Kidney glomerular epithelial cell (primary cell): ENCODE measurements at regions not wholly inside any gene's neighbourhood (a gene's known extent, or its start where the extent isn't known, plus 50 kb on each side); places are given as distances from the start of the nearest gene placed in this dataset.
"Not testable (repeated sequence)": the region's sequence is repeated elsewhere in the genome, so short reads cannot be mapped to it uniquely, and the experiment has no call there.

ENCODE experiments used
- DNase-seq: peaks from one replicate; lab custom pipeline; 2025; lab: John Stamatoyannopoulos, UW

GRCh38 chr1:242813490-242814091 is 289.1 kb upstream of the PLD5 start:
- DNase-seq = no peak

DNA sequence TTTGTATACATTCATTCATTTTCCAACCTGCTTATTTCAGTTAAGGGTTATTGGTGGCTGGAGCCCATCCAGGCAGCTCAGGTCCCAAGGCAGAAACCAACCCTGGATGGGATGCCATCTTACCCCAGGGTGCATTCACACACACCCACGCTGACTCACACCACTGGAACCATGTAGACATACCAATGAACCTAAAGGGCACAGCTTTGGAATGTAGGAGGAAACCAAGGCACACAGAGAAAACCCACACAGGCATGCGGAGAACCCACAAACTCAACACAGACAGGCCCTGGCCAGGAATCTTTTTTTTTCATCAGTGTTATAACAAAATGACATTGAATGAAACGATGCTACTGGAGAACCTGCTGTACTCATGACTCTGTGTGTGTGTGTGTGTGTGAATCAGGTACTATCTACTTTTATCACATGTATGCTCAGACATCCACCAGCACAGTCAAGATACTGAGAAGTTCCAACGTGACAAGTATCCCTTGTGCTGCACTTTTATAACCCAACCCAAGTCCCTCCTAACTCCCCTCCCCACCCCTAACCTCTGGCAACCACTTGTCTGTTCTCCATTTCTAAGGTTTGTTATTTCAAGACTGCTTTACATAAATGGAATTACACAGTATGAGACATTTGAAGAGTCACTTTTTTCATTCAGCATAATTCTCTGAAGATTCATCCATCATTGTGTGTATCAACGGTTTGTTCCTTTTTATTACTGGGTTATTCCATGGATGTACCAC is 286.8 kb upstream of the PLD5 start:
- DNase-seq = no peak

GRCh38 chr1:242806324-242806723 is 281.8 kb upstream of the PLD5 start:
- no peak for DNase-seq

- DNase-seq = not testable (repeated sequence)
These were observed 280.9 kb upstream of the PLD5 start for GRCh38 chr1:242805360-242805759.

GRCh38 chr1:242802973-242803372 is 278.5 kb upstream of the PLD5 start:
- no peak for DNase-seq

- no peak for DNase-seq
These were observed 276.0 kb upstream of the PLD5 start for GRCh38 chr1:242800521-242800920.

DNA sequence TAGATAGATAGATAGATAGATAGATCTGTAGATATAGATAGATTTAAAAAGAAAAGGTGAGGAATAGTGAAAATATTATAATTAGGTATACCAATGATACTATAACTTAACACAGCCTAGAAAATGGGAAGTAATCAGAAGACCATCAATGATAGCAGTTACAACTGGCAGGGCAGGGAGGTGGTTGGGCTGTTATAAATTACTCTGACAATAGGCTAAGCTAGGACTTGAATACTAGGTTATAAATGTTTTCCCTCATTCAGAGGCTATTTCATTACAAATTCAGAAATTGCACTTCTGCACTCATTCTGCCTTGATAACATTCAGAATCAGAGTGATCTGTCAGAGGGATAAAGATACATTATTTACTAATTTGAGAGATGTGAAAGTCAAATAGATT is 273.4 kb upstream of the PLD5 start:
- DNase-seq = no peak

DNA sequence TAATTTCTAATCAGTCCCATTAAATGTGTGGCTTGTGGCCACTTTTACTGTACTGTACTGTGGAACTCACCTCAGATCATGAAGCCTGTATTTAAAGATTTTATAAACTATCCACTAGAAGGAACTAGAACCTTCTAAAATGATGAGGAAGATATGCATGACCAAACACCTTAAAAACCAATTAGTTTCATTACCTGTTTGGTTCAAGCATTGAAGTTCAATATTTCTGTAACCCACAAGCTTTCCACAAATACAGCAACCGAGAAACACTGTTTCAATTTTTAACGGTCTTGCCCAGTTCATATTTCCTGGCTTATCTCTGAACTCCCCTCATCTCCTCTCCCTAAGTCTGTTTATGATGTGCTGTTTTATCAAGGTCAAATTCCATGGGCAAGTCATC is 264.3 kb upstream of the PLD5 start:
- no peak for DNase-seq

GRCh38 chr1:242787968-242788367 is 263.5 kb upstream of the PLD5 start:
- DNase-seq = no peak

DNA sequence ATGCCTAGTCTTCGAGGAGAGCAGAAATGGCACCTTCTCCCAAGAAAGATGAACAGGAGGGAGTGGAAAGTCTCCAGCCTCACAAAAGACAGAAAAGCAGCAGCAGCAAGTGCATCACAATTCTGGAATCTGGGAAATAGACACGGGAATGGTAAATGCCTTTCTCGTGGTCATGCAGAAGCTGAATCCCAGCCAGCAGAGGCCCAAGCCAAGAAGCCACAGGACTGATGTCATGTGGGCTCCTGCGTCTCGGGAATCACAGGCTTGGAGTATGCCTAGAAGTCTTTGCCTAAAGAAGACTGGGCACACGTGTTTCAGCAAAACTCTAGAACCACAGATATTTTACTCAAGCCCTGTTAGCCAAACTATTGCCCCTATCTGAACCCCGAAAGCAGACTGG is 260.3 kb upstream of the PLD5 start:
- DNase-seq = no peak

DNA sequence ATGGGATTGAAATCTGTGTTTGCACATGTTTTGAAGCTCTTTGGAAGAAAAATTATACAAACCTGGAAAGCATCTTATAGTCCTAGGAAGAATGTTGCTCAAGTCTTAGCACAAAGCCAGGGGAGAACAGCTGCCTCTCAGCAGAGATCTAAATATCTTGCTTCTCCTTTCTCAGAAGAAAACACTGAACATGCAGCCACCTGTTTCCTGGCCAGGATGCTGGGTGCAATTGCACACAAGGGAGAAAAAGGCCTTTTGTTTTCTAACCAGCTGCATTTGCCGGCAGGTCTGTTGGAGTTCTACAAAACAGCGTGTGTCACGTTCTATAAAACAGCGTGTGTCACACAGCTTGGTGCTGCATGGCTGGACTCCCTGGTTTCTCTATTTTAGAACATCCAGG is 259.6 kb upstream of the PLD5 start:
- no peak for DNase-seq

GRCh38 chr1:242774256-242774655 is 249.8 kb upstream of the PLD5 start:
- DNase-seq = no peak

DNA sequence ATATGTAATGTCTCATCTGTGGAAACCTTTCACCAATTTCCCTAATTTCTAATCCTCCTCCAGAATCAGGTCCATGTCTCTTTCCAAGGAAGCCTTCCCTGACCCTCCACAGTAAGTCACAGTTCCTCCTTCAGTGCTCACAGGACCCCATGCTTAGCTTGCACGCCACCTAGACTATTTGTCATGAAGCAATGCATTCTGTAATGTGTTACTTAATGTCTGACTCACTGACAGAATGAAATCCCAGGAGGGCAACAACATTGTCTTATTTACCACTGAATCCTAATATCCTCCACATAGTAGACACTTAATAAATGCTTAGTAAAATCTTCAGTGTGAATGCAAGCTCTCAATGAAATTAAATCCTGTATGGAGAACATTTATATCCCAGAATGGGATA is 245.9 kb upstream of the PLD5 start:
- DNase-seq = no peak

DNA sequence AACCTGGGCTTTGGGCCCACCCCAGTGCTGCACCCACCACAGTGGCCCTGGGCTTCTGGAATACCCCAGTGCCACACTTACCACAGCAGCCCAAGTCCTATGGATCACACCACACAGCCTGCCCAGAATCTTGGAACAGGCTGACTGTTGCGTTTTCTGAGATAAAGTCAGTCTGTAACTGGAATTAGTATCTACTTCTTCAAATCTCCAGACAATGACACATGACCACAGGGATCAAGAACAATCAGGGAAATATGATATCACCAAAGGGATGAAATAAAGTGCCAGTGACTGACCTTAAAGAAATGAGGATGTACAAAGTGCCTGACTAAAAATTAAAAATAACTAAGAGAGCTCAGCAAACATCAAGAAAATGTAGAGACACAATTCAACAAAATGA is 239.7 kb upstream of the PLD5 start:
- DNase-seq = no peak

DNA sequence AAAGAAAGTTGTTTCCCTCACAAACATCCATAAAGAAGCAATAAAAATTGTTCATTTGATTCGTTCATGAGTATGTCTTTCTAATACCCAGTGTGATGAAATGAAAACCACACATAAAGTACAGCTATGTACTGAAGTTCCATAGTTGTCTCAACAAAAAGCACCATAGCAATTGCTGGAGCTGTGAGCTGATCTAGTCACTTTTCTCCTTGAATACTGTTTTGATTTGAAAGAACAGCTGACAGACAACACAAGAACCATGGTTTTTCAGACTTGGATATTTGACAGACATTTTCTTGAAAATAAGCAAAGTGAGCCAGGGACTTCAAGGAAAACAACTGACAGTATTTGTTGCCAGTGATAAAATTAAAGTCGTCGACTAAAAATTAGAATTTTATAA is 237.1 kb upstream of the PLD5 start:
- no peak for DNase-seq

DNA sequence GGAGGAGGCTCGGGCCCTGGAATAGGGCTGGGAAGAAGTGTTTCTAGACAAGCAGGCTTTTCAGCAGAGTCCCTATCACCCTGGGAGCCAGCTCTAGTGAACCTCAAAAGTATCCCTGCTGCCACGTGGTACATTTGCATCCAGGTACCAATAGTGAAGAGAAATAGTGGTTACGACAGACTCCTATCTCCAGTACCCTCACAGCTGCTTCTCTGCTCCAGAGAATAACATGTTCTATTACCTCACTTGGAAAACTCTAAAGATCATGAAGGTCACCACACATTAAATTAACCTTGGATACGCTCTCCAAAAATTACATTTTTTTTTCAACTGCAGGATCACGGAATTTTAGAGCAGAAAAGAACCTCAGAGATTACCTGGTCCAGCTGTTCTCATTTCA is 230.4 kb upstream of the PLD5 start:
- DNase-seq = no peak

GRCh38 chr1:242754125-242754524 is 229.6 kb upstream of the PLD5 start:
- no peak for DNase-seq

DNA sequence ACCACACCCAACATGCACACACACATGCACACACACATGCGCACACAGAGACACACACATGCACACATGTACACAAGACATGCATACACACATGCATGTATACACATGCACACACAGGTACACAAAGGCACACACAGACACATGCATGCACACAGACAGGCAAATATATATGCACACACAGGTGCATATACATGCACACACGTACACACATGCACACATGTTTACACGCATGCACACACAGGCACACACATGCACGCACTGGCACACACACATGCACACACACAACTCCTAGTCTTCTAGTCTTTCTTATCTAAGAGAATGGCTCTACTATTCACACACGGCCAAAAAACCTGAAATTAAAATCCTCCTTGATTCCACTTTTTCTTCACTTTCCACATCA is 222.7 kb upstream of the PLD5 start:
- DNase-seq = no peak

DNA sequence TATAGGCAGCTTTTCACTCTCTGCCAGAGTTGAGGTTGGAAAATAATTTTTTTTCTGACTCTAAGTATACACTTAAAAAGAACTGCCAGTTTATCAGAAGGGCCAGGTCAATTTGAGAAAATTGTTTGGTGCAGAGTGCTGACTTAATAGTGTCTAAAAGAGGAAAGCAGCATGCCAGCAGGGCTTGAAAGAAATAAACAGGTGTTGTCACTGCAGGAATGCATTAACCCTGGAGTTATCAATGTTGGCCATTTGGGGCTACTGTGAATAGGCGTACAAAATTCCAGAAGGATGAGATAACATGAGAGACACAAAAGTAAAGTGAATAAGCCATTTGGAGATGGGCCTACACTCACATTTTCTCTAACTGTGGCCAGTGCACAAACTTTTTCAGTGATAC is 220.6 kb upstream of the PLD5 start:
- DNase-seq = no peak

GRCh38 chr1:242743983-242744780 is 219.7 kb upstream of the PLD5 start:
- no peak for DNase-seq

- DNase-seq = no peak
These were observed 214.5 kb upstream of the PLD5 start for GRCh38 chr1:242738702-242739645.

DNA sequence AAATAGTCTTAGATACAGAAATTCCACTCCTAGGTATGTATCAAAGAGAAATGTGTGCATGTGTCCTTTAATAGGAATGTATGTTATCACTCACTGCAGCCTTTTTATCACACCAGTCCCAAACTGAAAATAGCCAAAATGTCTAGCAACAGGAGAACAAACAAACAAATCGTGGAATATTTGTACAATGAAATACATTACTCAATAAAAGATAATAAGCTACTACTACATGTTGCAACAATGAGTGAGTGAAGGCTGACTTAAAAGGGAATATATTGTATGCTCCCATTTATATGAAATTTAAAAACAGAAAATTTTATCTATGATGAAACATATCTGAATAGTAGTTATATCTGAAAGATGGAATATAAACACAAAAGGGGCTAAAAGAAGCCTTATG is 212.1 kb upstream of the PLD5 start:
- no peak for DNase-seq
